H9 (cell line): ENCODE measurements at regions not wholly inside any gene's neighbourhood (a gene's known extent, or its start where the extent isn't known, plus 50 kb on each side); places are given as distances from the start of the nearest gene placed in this dataset.

ENCODE experiments used
- DNase-seq: peaks from one replicate; pipeline ENCODE4 v3.0.0-alpha.2; 2017
- H2AFZ ChIP-seq: one replicate; pipeline ENCODE4 v1.6.1; 2013; ENCODE audit warnings: mild to moderate bottlenecking, low read length, control low read depth, moderate library complexity
- H2AK5ac ChIP-seq: 2 replicates; pipeline ENCODE4 v1.6.1; 2013; ENCODE audit warnings: low read length, control low read depth, mixed read lengths; ENCODE audit not compliant: insufficient read length
- H2BK120ac ChIP-seq: one replicate; pipeline ENCODE4 v1.6.1; 2013; ENCODE audit warnings: low read depth, mild to moderate bottlenecking, low read length, control low read depth, inconsistent platforms; ENCODE audit not compliant: poor library complexity, severe bottlenecking
- H2BK12ac ChIP-seq: 2 replicates; pipeline ENCODE4 v1.6.1; 2013; ENCODE audit warnings: low read length, control low read depth, mixed read lengths, low read depth; ENCODE audit not compliant: insufficient read length
- H2BK15ac ChIP-seq: 2 replicates; pipeline ENCODE4 v1.6.1; 2013; ENCODE audit warnings: low read depth, low read length, control low read depth
- H2BK20ac ChIP-seq: one replicate; pipeline ENCODE4 v1.6.1; 2013; ENCODE audit warnings: low read depth, mild to moderate bottlenecking, low read length, control low read depth, inconsistent platforms; ENCODE audit not compliant: poor library complexity, severe bottlenecking
- H2BK5ac ChIP-seq: 2 replicates; pipeline ENCODE4 v1.6.1; 2013; ENCODE audit warnings: low read length, control low read depth, mixed read lengths; ENCODE audit not compliant: insufficient read length
- H3K14ac ChIP-seq: 2 replicates; pipeline ENCODE4 v1.6.1; 2013; ENCODE audit warnings: low read length, control low read depth; ENCODE audit not compliant: insufficient read depth
- H3K18ac ChIP-seq: 2 replicates; pipeline ENCODE4 v1.6.1; 2013; ENCODE audit warnings: low read depth, mild to moderate bottlenecking, mixed read lengths, low read length, control low read depth; ENCODE audit not compliant: insufficient read length
- H3K23ac ChIP-seq: 2 replicates; pipeline ENCODE4 v1.6.1; 2013; ENCODE audit warnings: low read length, control low read depth, mixed read lengths, low read depth; ENCODE audit not compliant: insufficient read length
- H3K23me2 ChIP-seq: 2 replicates; pipeline ENCODE4 v1.6.1; 2013; ENCODE audit warnings: low read depth, mild to moderate bottlenecking, mixed read lengths, low read length, control low read depth; ENCODE audit not compliant: insufficient read length, poor library complexity, severe bottlenecking
- H3K27ac ChIP-seq: 2 replicates; pipeline ENCODE4 v1.5.1; 2013; ENCODE audit warnings: low read length, control low read depth, mixed read lengths, low read depth; ENCODE audit not compliant: insufficient read length
- H3K27me3 ChIP-seq: 2 replicates; pipeline ENCODE4 v1.6.1; 2013; ENCODE audit warnings: low read length, control low read depth, inconsistent platforms; ENCODE audit not compliant: insufficient read depth
- H3K4ac ChIP-seq: 2 replicates; pipeline ENCODE4 v1.6.1; 2013; ENCODE audit warnings: low read depth, mild to moderate bottlenecking, control low read depth, inconsistent platforms, low read length, moderate library complexity
- H3K4me1 ChIP-seq: 2 replicates; pipeline ENCODE4 v1.6.1; 2013; ENCODE audit warnings: low read length, control low read depth, inconsistent platforms; ENCODE audit not compliant: insufficient read depth
- H3K4me2 ChIP-seq: 2 replicates; pipeline ENCODE4 v1.6.1; 2013; ENCODE audit warnings: low read length, control low read depth, mixed read lengths; ENCODE audit not compliant: insufficient read length, insufficient read depth
- H3K56ac ChIP-seq: 2 replicates; pipeline ENCODE4 v1.6.1; 2013; ENCODE audit warnings: low read depth, mild to moderate bottlenecking, mixed read lengths, low read length, control low read depth; ENCODE audit not compliant: insufficient read length
- H3K79me1 ChIP-seq: 2 replicates; pipeline ENCODE4 v1.6.1; 2013; ENCODE audit warnings: low read depth, mild to moderate bottlenecking, moderate library complexity, low read length, control low read depth, inconsistent platforms; ENCODE audit not compliant: insufficient read depth, poor library complexity, severe bottlenecking
- H3K79me2 ChIP-seq: 2 replicates; pipeline ENCODE4 v1.6.1; 2013; ENCODE audit warnings: low read length, control low read depth, inconsistent platforms; ENCODE audit not compliant: insufficient read depth
- H3K9ac ChIP-seq: 2 replicates; pipeline ENCODE4 v1.6.1; 2013; ENCODE audit warnings: low read length, control low read depth, mixed read lengths; ENCODE audit not compliant: insufficient read length; ENCODE audit errors: extremely low read depth
- H3K9me3 ChIP-seq: one replicate; pipeline ENCODE4 v1.6.1; 2013; ENCODE audit warnings: low read depth, low read length, inconsistent platforms; ENCODE audit not compliant: control insufficient read depth
- H3T11ph ChIP-seq: one replicate; pipeline ENCODE4 v1.6.1; 2013; ENCODE audit warnings: mild to moderate bottlenecking, low read length, control low read depth, inconsistent platforms
- H4K20me1 ChIP-seq: one replicate; pipeline ENCODE4 v1.6.1; 2013; ENCODE audit not compliant: control insufficient read depth, insufficient read length, insufficient read depth
- H4K5ac ChIP-seq: 2 replicates; pipeline ENCODE4 v1.6.1; 2013; ENCODE audit warnings: low read depth, mild to moderate bottlenecking, mixed read lengths, low read length, control low read depth; ENCODE audit not compliant: insufficient read length
- H4K8ac ChIP-seq: replicated peaks from 2 replicates; pipeline ENCODE4 v1.6.1; 2013; ENCODE audit warnings: low read length, control low read depth, mixed read lengths, low read depth; ENCODE audit not compliant: insufficient read length
- H4K91ac ChIP-seq: 2 replicates; pipeline ENCODE4 v1.6.1; 2013; ENCODE audit warnings: low read depth, mild to moderate bottlenecking, moderate library complexity, mixed read lengths, low read length, control low read depth; ENCODE audit not compliant: insufficient read length
- H3K27ac Mint-ChIP-seq, 3 experiments: 2 replicates in 2 of 3; 3 replicates in 1 of 3; pipeline ENCODE4 v1.8.0; 2020 to 2021; ENCODE audit warnings: mixed read lengths in 3 of 3, mild to moderate bottlenecking in 1 of 3, moderate library complexity in 1 of 3
- H3K27me3 Mint-ChIP-seq: 2 replicates; pipeline ENCODE4 v1.8.0; 2021; ENCODE audit warnings: low read depth, mild to moderate bottlenecking, moderate library complexity, mixed read lengths
- H3K36me3 Mint-ChIP-seq, 3 experiments: 2 replicates in 2 of 3; 3 replicates in 1 of 3; pipeline ENCODE4 v1.8.0; 2020 to 2021; ENCODE audit warnings: low read depth in 3 of 3, mixed read lengths in 3 of 3; ENCODE audit not compliant: insufficient read depth in 1 of 3
- H3K4me1 Mint-ChIP-seq, 2 experiments: 2 replicates each; pipeline ENCODE4 v1.8.0; 2020; ENCODE audit warnings: mixed read lengths in 2 of 2
- H3K4me3 Mint-ChIP-seq, 2 experiments: 2 replicates in 1 of 2; 3 replicates in 1 of 2; pipeline ENCODE4 v1.8.0; 2020 to 2021; ENCODE audit warnings: mild to moderate bottlenecking in 2 of 2, mixed read lengths in 2 of 2, moderate library complexity in 1 of 2
- H3K9me3 Mint-ChIP-seq, 2 experiments: 2 replicates in 1 of 2; 3 replicates in 1 of 2; pipeline ENCODE4 v1.8.0; 2020; ENCODE audit warnings: mild to moderate bottlenecking in 2 of 2, mixed read lengths in 2 of 2, moderate library complexity in 1 of 2
- CTCF ChIP-seq: fragments of 200-600 bp; sonication (generic); conservative IDR thresholded peaks from 3 replicates; pipeline ENCODE4 v1.8.0; 2021; ENCODE audit warnings: antibody characterized with exemption, mild to moderate bottlenecking
- WGBS: extraction: QIAGEN DNeasy Blood & Tissue Kit; methylation state at CpG from one replicate; pipeline ENCODE4 v1.1.7; 2013; ENCODE audit warnings: missing lambda C conversion rate, low lambda C conversion rate, mixed read lengths; ENCODE audit not compliant: insufficient read length; ENCODE audit errors: extremely low coverage; 5-methylcytosine and 5-hydroxymethylcytosine counted together

GRCh38 chr7:125834421-125834820 lies 904.8 kb upstream of the POT1 start:
- peaks cover 9 to 30% of the 10 kb centered on the region in 2 experiments for H3K9me3 Mint-ChIP-seq
- no peak for DNase-seq
- no peak overlapping the region for H2AFZ ChIP-seq

More at GRCh38 chr7:125834421-125834820, 904.8 kb upstream of the POT1 start:
- H3K27ac Mint-ChIP-seq = no peak overlapping the region; a peak in 2 of 7 replicates
- Histone ChIP-seq H3K79me2 (no peaks in the 10 kb centered on the region), H3K56ac (no peak overlapping the region), H3K27ac (no peak overlapping the region), H3K9me3 (no peaks in the 10 kb centered on the region), H3K23me2 (no peaks in the 10 kb centered on the region), H3K23ac (no peak overlapping the region), H3K79me1 (no peaks in the 10 kb centered on the region), H2BK5ac (no peak overlapping the region), H2BK12ac (no peak overlapping the region), H4K91ac (no peak overlapping the region), H4K8ac (no peak overlapping the region), H3K18ac (no peak overlapping the region), H3K14ac (no peak overlapping the region), H3K27me3 (no peaks in the 10 kb centered on the region), H3K4me1 (no peaks in the 10 kb centered on the region), H3K4ac (no peak overlapping the region), H2AK5ac (no peak overlapping the region), H4K20me1 (no peaks in the 10 kb centered on the region), H3T11ph (no peak overlapping the region), H3K4me2 (no peak overlapping the region), H2BK20ac (no peak overlapping the region), H2BK120ac (no peak overlapping the region), H3K9ac (no peak overlapping the region), H4K5ac (no peak overlapping the region), H2BK15ac (no peak overlapping the region)
- no peaks in the 10 kb centered on the region; the same call in 1 of the 2 replicates for H3K27me3 Mint-ChIP-seq
- H3K4me1 Mint-ChIP-seq = peaks cover 4 to 12% of the 10 kb centered on the region in 2 experiments; a peak in 3 of 4 replicates
- H3K36me3 Mint-ChIP-seq = peaks cover 12 to 21% (median 18%) of the 10 kb centered on the region in 3 experiments
- TF ChIP-seq CTCF = no peak
- H3K4me3 Mint-ChIP-seq = no peak overlapping the region
- WGBS = no CpG with 5 or more reads among the region's 2 CpGs
